Panc1 (cell line): ENCODE measurements at regions not wholly inside any gene's neighbourhood (a gene's known extent, or its start where the extent isn't known, plus 50 kb on each side); places are given as distances from the start of the nearest gene placed in this dataset.

Source experiments
- ATAC-seq: fragments of 200-7000 bp; cut with Tn5 transposase; 2 replicates; pipeline ENCODE4 v1.9.1; 2020; ENCODE audit warnings: mild to moderate bottlenecking, moderate library complexity
- BruUV-seq: library from RNA; stranded (reverse); fragments of 400-500 nt; replicated peaks from 2 replicates; lab custom pipeline; 2021; lab: Mats Ljungman, UMichigan
- CTCF ChIA-PET: fragments of 300-600 bp; sonication (Branson Sonifier 250); formaldehyde crosslinking; loops from one replicate; lab custom pipeline; 2022; ENCODE audit warnings: antibody characterized with exemption; lab: Charles Lee
- POLR2A ChIA-PET: fragments of 300-600 bp; sonication (Branson Sonifier 250); formaldehyde crosslinking; loops from one replicate; lab custom pipeline; 2022; ENCODE audit warnings: antibody characterized with exemption; lab: Charles Lee
- DNase-seq: peaks from one replicate; pipeline ENCODE4 v3.0.0-alpha.2; 2010; ENCODE audit warnings: low read depth, low spot score
- H3K27ac ChIP-seq: 2 replicates; pipeline ENCODE4 v1.5.1; 2011; ENCODE audit warnings: mild to moderate bottlenecking, low read length, inconsistent platforms
- H3K27me3 ChIP-seq: fragments of 200-500 bp; sonication (Bioruptor generic); 2 replicates; pipeline ENCODE4 v1.6.0; 2014; ENCODE audit warnings: low read length, inconsistent platforms; ENCODE audit not compliant: control insufficient read depth, insufficient read depth
- H3K36me3 ChIP-seq: fragments of 200-500 bp; sonication (Bioruptor generic); 2 replicates; pipeline ENCODE4 v1.5.1; 2014; ENCODE audit warnings: inconsistent platforms, mild to moderate bottlenecking, low read length, moderate library complexity; ENCODE audit not compliant: control insufficient read depth, insufficient read depth
- H3K4me1 ChIP-seq: 2 replicates; pipeline ENCODE4 v1.5.1; 2011; ENCODE audit warnings: inconsistent platforms, mild to moderate bottlenecking, low read length, moderate library complexity; ENCODE audit not compliant: control insufficient read depth, insufficient read depth
- H3K4me3 ChIP-seq, 2 experiments: 2 replicates each; pipeline ENCODE4 v1.5.1; 2011 to 2012; ENCODE audit warnings: low read depth in 2 of 2, low read length in 2 of 2, mild to moderate bottlenecking in 2 of 2, inconsistent platforms in 1 of 2, moderate library complexity in 1 of 2
- H3K9me3 ChIP-seq: fragments of 200-500 bp; sonication (Bioruptor generic); 2 replicates; pipeline ENCODE4 v1.5.1; 2014; ENCODE audit warnings: low read depth, mild to moderate bottlenecking, inconsistent platforms, low read length, moderate library complexity; ENCODE audit not compliant: control insufficient read depth, insufficient read depth
- CTCF ChIP-seq: fragments of 450-650 bp; IDR thresholded peaks from 2 replicates; pipeline ENCODE4 v1.5.1; 2017; ENCODE audit warnings: mild to moderate bottlenecking
- POLR2AphosphoS5 ChIP-seq: IDR thresholded peaks from 2 replicates; pipeline ENCODE4 v1.6.1; 2012; ENCODE audit warnings: mild to moderate bottlenecking, low read depth, low read length, moderate library complexity
- REST ChIP-seq, 2 experiments: IDR thresholded peaks; 2 replicates each; pipeline ENCODE4 v1.6.1; 2011 to 2012; ENCODE audit warnings: low read depth in 2 of 2, control low read depth in 1 of 2, low read length in 1 of 2, mild to moderate bottlenecking in 1 of 2, moderate library complexity in 1 of 2; ENCODE audit not compliant: insufficient read depth in 1 of 2
- SIN3A ChIP-seq: IDR thresholded peaks from 2 replicates; pipeline ENCODE4 v1.6.1; 2012; ENCODE audit warnings: low read depth, mild to moderate bottlenecking, low read length, moderate library complexity, borderline replicate concordance; ENCODE audit not compliant: insufficient read depth
- TCF7L2 ChIP-seq: IDR thresholded peaks from 2 replicates; pipeline ENCODE4 v1.6.1; 2011; ENCODE audit warnings: mild to moderate bottlenecking, low read depth, low read length, inconsistent platforms
- in situ Hi-C: cut with HindIII; loops from 2 replicates; pipeline ENCODE4 v1.10.0; 2016; ENCODE audit warnings: low sequenced_read_pairs, low pct_unique_long_range_greater_than_20kb
- intact Hi-C: fragments of 100-400 bp; cut with micrococcal nuclease; formaldehyde crosslinking; loops from one replicate; pipeline ENCODE4 v1.10.0; 2022; ENCODE audit not compliant: unreplicated experiment

- Histone ChIP-seq H3K4me1 (no peaks in the 10 kb centered on the region), H3K27ac (no peak overlapping the region), H3K4me3 (no peak overlapping the region), H3K27me3 (no peaks in the 10 kb centered on the region), H3K9me3 (no peaks in the 10 kb centered on the region), H3K36me3 (no peaks in the 10 kb centered on the region)
- ChIA-PET POLR2A (no interaction called here), CTCF (no interaction called here)
- in situ Hi-C loops = no loop called here
- no peak for TF ChIP-seq SIN3A
- no peak for TF ChIP-seq POLR2AphosphoS5
- no peak for TF ChIP-seq TCF7L2
- DNase-seq = no peak
- intact Hi-C loops = no loop called here
- BruUV-seq = no TSS peak
- ATAC-seq = no peak
Measured at GRCh38 chr9:107541523-107541922, 52.0 kb upstream of the KLF4 start.

- Histone ChIP-seq H3K4me1 (no peaks in the 10 kb centered on the region), H3K9me3 (no peaks in the 10 kb centered on the region), H3K36me3 (no peaks in the 10 kb centered on the region), H3K4me3 (no peak overlapping the region), H3K27me3 (no peaks in the 10 kb centered on the region), H3K27ac (no peak overlapping the region)
- no TSS peak for BruUV-seq
- DNase-seq (no peak), ATAC-seq (no peak)
- ChIA-PET CTCF (no interaction called here), POLR2A (no interaction called here)
- TF ChIP-seq SIN3A (no peak), REST (IDR thresholded peaks at IDR 0.05; ENCODE audit: insufficient read depth in 1 of 2, low read depth in 2 of 2, low read length in 1 of 2) (no peak), POLR2AphosphoS5 (no peak), TCF7L2 (no peak), CTCF (no peak)
- in situ Hi-C loops = no loop called here
- intact Hi-C loops = no loop called here
Measured at GRCh38 chr9:107540164-107540561, 50.6 kb upstream of the KLF4 start.

GRCh38 chr9:107539427-107540163 is 50.0 kb upstream of the KLF4 start:
- no TSS peak for BruUV-seq
- ATAC-seq (no peak), DNase-seq (no peak)
- intact Hi-C loops = no loop called here
- H3K27me3 ChIP-seq = no peaks in the 10 kb centered on the region
- H3K36me3 ChIP-seq = no peaks in the 10 kb centered on the region
- TF ChIP-seq CTCF (no peak), SIN3A (no peak), REST (IDR thresholded peaks at IDR 0.05; ENCODE audit: insufficient read depth in 1 of 2, low read depth in 2 of 2, low read length in 1 of 2) (no peak)
- no peaks in the 10 kb centered on the region for H3K9me3 ChIP-seq
- no peak overlapping the region for H3K4me3 ChIP-seq
- in situ Hi-C loops = no loop called here
- H3K27ac ChIP-seq = no peak overlapping the region
- ChIA-PET POLR2A (no interaction called here), CTCF (no interaction called here)
- H3K4me1 ChIP-seq = no peaks in the 10 kb centered on the region
